ENCODE measurements at regions not wholly inside any gene's neighbourhood (a gene's known extent, or its start where the extent isn't known, plus 50 kb on each side); places are given as distances from the start of the nearest gene placed in this dataset.

GRCh38 chr6:163744256-163744925 is 329.9 kb downstream of the QKI start:
- DNase-seq (ENCODE audit: extremely low spot score) = no peak
- TF ChIP-seq CTCF (IDR thresholded peaks at IDR 0.05; ENCODE audit: control extremely low read depth, extremely low read depth, low read depth, missing control alignments) = no peak
- ChIA-PET POLR2A (no interaction called here), CTCF (no interaction called here)

GRCh38 chr6:163743796-163744195 is 329.3 kb downstream of the QKI start:
- no peak for TF ChIP-seq CTCF (IDR thresholded peaks at IDR 0.05; ENCODE audit: control extremely low read depth, extremely low read depth, low read depth, missing control alignments)
- ChIA-PET CTCF (interaction anchor here (1.1 kb wide), 1 partner anchor 20 kb away, joined by 3 read pairs; no protein-coding TSS in a partner anchor), POLR2A (no interaction called here)
- DNase-seq (ENCODE audit: extremely low spot score) = no peak

- DNase-seq (ENCODE audit: extremely low spot score) = no peak
- ChIA-PET CTCF (no interaction called here), POLR2A (no interaction called here)
- no peak for TF ChIP-seq CTCF (IDR thresholded peaks at IDR 0.05; ENCODE audit: control extremely low read depth, extremely low read depth, low read depth, missing control alignments)
These were observed 327.3 kb downstream of the QKI start for GRCh38 chr6:163741743-163742363.

GRCh38 chr6:163741342-163741741 is 326.8 kb downstream of the QKI start:
- no peak for DNase-seq (ENCODE audit: extremely low spot score)
- no peak for TF ChIP-seq CTCF (IDR thresholded peaks at IDR 0.05; ENCODE audit: control extremely low read depth, extremely low read depth, low read depth, missing control alignments)
- ChIA-PET CTCF (no interaction called here), POLR2A (no interaction called here)

GRCh38 chr6:163739966-163740365 is 325.4 kb downstream of the QKI start:
- CTCF ChIA-PET = interaction anchor here (2.3 kb wide), 1 partner anchor 8 kb away, joined by 6 read pairs; no protein-coding TSS in a partner anchor
- POLR2A ChIA-PET = no interaction called here
- no peak for TF ChIP-seq CTCF (IDR thresholded peaks at IDR 0.05; ENCODE audit: control extremely low read depth, extremely low read depth, low read depth, missing control alignments)
- DNase-seq (ENCODE audit: extremely low spot score) = no peak

GRCh38 chr6:163739408-163739725 is 324.8 kb downstream of the QKI start:
- TF ChIP-seq CTCF (IDR thresholded peaks at IDR 0.05; ENCODE audit: control extremely low read depth, extremely low read depth, low read depth, missing control alignments) = no peak
- ChIA-PET POLR2A (no interaction called here), CTCF (interaction anchor here (1.0 to 2.3 kb wide), 3 partner anchors 9 to 10 kb away, joined by 3 to 6 read pairs (median 3); no protein-coding TSS in a partner anchor)
- no peak for DNase-seq (ENCODE audit: extremely low spot score)

Data from GM10248 (cell line).